ENCODE measurements at regions not wholly inside any gene's neighbourhood (a gene's known extent, or its start where the extent isn't known, plus 50 kb on each side); places are given as distances from the start of the nearest gene placed in this dataset.

GRCh38 chr7:54111814-54112511 lies 430.2 kb upstream of the VSTM2A start:
- TF ChIP-seq CTCF (conservative IDR thresholded peaks at IDR 0.05; ENCODE audit: low read depth, low read length): no peak
- TF ChIP-seq RCOR1 (IDR thresholded peaks at IDR 0.05; ENCODE audit: insufficient replicate concordance, low read length): no peak
- no peak for TF ChIP-seq CEBPB (IDR thresholded peaks at IDR 0.05; ENCODE audit: low read depth, low read length)
- no peak for TF ChIP-seq BHLHE40 (IDR thresholded peaks at IDR 0.05; ENCODE audit: low read depth, low read length)
- TF ChIP-seq POLR2A (IDR thresholded peaks at IDR 0.05; ENCODE audit: low read depth, low read length): no peak
- no peak for TF ChIP-seq RAD21 (IDR thresholded peaks at IDR 0.05; ENCODE audit: low read length)
- TF ChIP-seq MXI1 (IDR thresholded peaks at IDR 0.05; ENCODE audit: borderline replicate concordance, low read depth, low read length): no peak
- TF ChIP-seq RFX5 (IDR thresholded peaks at IDR 0.05; ENCODE audit: low read depth, low read length): no peak
- no peak for TF ChIP-seq CHD1 (IDR thresholded peaks at IDR 0.05; ENCODE audit: low read depth, low read length)
- no peak for TF ChIP-seq ELK1 (IDR thresholded peaks at IDR 0.05; ENCODE audit: borderline replicate concordance, low read depth, low read length)
- no peak for TF ChIP-seq MAFK (IDR thresholded peaks at IDR 0.05; ENCODE audit: low read depth, low read length)
- no peak for TF ChIP-seq USF2 (IDR thresholded peaks at IDR 0.05; ENCODE audit: low read depth, low read length)
- TF ChIP-seq NFE2L2 (IDR thresholded peaks at IDR 0.05; ENCODE audit: low read depth, low read length): no peak
- TF ChIP-seq MAZ (IDR thresholded peaks at IDR 0.05; ENCODE audit: borderline replicate concordance, low read depth, low read length): no peak
